ENCODE measurements at regions not wholly inside any gene's neighbourhood (a gene's known extent, or its start where the extent isn't known, plus 50 kb on each side); places are given as distances from the start of the nearest gene placed in this dataset.

GRCh38 chr12:69073035-69073434, 140.1 kb upstream of the CPM start:
- H3K4me3 ChIP-seq (ENCODE audit: low read depth, low read length), result no peak overlapping the region
- TF ChIP-seq CTCF (IDR thresholded peaks at IDR 0.05; ENCODE audit: insufficient read depth, low read length), result no peak
- DNase-seq (ENCODE audit: low read depth), result no peak

- TF ChIP-seq CTCF (IDR thresholded peaks at IDR 0.05; ENCODE audit: insufficient read depth, low read length), result no peak
- DNase-seq (ENCODE audit: low read depth), result no peak
- H3K4me3 ChIP-seq (ENCODE audit: low read depth, low read length), result no peak overlapping the region
Measured at GRCh38 chr12:69074556-69075349, 141.8 kb upstream of the CPM start.

- no peak for DNase-seq (ENCODE audit: low read depth)
- H3K4me3 ChIP-seq (ENCODE audit: low read depth, low read length), result no peak overlapping the region
- no peak for TF ChIP-seq CTCF (IDR thresholded peaks at IDR 0.05; ENCODE audit: insufficient read depth, low read length)
Measured at GRCh38 chr12:69083689-69084088, 150.7 kb upstream of the CPM start.

GRCh38 chr12:69084816-69085378, 151.9 kb upstream of the CPM start:
- TF ChIP-seq CTCF (IDR thresholded peaks at IDR 0.05; ENCODE audit: insufficient read depth, low read length), result no peak
- DNase-seq (ENCODE audit: low read depth), result no peak
- no peak overlapping the region for H3K4me3 ChIP-seq (ENCODE audit: low read depth, low read length)

- TF ChIP-seq CTCF (IDR thresholded peaks at IDR 0.05; ENCODE audit: insufficient read depth, low read length), result no peak
- no peak for DNase-seq (ENCODE audit: low read depth)
- H3K4me3 ChIP-seq (ENCODE audit: low read depth, low read length), result no peak overlapping the region
Measured at GRCh38 chr12:69085852-69086251, 152.9 kb upstream of the CPM start.

GRCh38 chr12:69087986-69088385, 151.4 kb upstream of the CPSF6 start:
- no peak overlapping the region for H3K4me3 ChIP-seq (ENCODE audit: low read depth, low read length)
- no peak for DNase-seq (ENCODE audit: low read depth)

More at GRCh38 chr12:69087986-69088385, 151.4 kb upstream of the CPSF6 start:
- no peak for TF ChIP-seq CTCF (IDR thresholded peaks at IDR 0.05; ENCODE audit: insufficient read depth, low read length)
